ENCODE measurements at regions not wholly inside any gene's neighbourhood (a gene's known extent, or its start where the extent isn't known, plus 50 kb on each side); places are given as distances from the start of the nearest gene placed in this dataset.

DNA sequence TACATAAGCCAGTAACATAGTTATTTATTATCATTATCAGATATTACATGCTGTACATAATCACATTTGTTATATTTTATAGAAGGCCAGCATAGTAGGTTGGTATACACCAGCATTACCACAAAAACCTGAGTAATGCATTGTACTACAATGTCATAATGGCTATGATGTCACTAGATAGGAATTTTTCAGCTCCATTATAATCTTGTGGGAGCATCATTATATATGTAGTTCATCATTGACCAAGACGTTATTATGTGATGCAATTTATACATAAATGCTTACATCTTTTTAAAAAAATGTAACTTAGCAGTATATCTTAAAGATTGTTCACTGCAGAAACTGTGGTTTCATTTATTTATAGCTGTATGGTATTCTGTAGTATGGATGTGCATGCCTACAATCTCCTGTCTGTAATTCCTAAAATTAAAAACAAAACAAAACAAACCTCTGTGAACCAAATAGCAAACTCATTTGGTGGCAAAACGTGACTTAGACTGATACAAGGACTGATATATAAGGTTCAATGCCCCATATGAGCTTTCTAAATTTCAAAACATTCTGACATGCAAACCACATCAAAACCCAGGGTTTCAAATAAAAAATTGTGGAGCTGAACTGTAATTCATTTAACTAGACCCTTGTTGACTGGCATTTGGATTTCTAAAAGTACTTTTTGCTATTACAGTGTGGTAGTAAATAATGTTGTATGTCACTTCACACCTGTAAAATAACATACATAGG, 250.9 kb downstream of the DLEU7 start:
- H3K27ac Mint-ChIP-seq: no peak overlapping the region
- ATAC-seq: no peak
- no peaks in the 10 kb centered on the region for H3K36me3 Mint-ChIP-seq
- no peak for DNase-seq (ENCODE audit: low spot score in 2 of 2)
- no peaks in the 10 kb centered on the region for H3K9me3 Mint-ChIP-seq

DNA sequence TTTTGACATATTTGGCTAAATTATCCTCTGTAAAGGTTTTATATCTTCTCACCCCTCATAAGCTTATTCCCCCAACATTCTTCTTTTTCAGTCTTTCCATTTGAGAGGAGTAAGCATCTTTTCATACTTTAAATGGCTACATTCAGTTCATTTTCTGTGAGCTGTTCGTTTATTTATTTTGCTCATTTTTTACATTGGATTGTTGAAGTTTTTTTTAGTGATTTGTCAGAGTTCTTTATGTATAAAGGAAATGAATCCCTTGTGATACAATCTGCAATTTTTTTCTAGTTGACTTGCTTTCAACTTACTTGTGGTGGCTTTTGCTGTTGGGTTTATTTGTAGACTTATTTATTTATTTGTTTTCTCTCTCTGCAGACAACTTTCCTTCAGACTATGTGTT, 250.3 kb downstream of the DLEU7 start:
- Mint-ChIP-seq H3K9me3 (no peaks in the 10 kb centered on the region), H3K36me3 (no peaks in the 10 kb centered on the region), H3K27ac (no peak overlapping the region)
- DNase-seq (ENCODE audit: low spot score in 2 of 2) (no peak), ATAC-seq (no peak)

DNA sequence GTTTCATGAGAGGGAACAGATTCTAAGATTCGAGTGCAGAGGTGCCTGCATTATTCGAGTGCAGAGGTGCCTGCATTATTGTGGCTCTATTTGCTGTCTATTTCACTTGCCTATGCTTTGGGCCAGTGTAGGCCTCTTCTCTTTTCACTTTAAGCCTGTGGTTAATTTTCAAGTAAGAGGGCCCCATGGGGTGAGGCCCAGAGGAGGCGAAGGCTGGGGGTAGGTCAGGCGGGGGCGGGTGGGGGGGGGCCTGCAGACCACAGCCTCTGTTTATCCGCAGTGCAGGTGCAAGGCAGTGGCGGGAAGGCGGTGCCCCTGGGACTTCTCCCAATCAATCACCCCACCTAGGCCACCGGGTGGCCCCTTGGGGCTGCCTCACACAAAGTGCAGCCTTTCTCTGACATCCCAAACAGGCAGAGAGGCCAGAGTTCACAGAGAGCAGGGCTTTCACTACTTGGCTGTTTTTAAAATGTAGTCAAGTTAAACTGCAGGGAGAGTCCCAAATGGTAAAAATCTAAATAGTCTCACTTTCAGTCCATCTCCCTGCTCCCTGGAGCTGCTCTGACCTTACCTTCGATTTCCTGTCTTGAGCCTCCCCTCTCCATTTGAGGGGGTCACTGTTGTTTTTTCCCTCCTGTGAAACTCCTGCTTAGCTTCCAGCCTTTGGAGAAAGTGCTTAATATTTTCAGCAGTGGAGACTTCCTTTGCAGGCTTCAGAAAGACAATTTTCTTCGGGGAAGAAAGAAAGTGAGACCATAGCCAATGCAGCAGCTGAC, 249.0 kb downstream of the DLEU7 start:
- ATAC-seq (peak; percentile 83 to 87), DNase-seq (ENCODE audit: low spot score in 2 of 2) (peak in 1 of 2 donors; percentile 21)
- Mint-ChIP-seq H3K9me3 (no peaks in the 10 kb centered on the region), H3K36me3 (no peaks in the 10 kb centered on the region), H3K27ac (no peak overlapping the region)

DNA sequence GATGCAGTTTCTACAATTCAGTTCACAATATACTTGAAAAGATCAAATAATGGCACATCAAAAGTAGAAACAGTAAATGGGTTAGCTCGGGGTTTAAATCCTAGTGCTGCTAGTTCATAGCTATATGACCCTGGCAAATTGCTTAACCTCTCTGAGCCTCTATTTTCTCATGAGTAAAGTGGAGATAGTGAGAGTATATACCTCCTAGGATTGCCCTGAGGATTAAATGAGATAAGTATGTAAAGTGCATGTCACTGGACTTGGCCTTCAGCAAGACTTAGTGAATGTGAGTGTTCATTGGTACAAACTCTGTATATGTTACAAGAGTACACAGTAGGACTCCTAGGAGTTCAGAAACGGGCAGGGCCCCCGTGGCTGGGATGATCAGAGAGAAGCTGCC, 248.3 kb downstream of the DLEU7 start:
- Mint-ChIP-seq H3K36me3 (no peaks in the 10 kb centered on the region), H3K27ac (no peak overlapping the region), H3K9me3 (no peaks in the 10 kb centered on the region)
- no peak for DNase-seq (ENCODE audit: low spot score in 2 of 2)
- no peak for ATAC-seq

DNA sequence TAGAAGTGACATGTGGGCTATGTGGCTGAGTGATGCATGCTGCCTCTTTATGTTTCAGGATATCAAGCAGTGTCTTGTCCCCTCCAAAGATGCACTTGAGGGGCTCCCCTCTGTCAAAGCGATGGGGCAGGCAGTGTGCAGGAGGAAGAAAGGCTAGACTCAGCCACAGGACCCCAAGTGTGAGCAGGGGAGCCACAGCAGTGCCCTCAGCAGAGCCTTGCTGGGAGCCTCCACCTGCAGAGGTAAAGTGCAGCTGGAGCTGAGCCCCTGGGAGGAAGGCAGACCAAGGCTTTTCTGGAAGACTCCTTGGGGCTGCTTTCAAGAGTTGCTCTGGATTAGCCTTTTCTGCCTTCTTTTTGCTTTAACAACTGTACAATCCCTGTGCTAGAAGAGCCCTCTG, 247.3 kb downstream of the DLEU7 start:
- no peak overlapping the region for H3K27ac Mint-ChIP-seq
- no peaks in the 10 kb centered on the region for H3K36me3 Mint-ChIP-seq
- no peak for ATAC-seq
- no peaks in the 10 kb centered on the region for H3K9me3 Mint-ChIP-seq
- DNase-seq (ENCODE audit: low spot score in 2 of 2): no peak

DNA sequence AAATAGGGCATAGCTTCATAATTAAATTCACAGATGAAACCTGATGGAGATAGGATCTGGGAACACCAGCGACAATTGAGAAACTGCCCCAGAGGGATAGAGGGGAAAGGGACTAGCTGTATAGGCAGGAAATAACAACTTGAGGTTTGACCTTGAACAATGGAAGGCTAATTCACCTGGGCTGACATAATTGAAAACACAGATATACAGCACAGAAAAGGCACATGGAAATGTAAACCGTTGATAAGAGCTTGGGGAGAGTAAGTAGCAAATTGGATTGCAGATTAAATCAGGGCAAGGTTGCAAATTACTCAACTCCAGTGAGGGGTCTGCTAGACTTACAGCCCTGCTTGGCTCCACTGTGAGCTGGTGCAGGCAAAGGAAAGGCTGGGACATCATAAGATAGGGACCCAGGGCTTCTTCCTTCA, 246.7 kb downstream of the DLEU7 start:
- Mint-ChIP-seq H3K36me3 (no peaks in the 10 kb centered on the region), H3K9me3 (no peaks in the 10 kb centered on the region), H3K27ac (no peak overlapping the region)
- no peak for ATAC-seq
- DNase-seq (ENCODE audit: low spot score in 2 of 2): no peak

DNA sequence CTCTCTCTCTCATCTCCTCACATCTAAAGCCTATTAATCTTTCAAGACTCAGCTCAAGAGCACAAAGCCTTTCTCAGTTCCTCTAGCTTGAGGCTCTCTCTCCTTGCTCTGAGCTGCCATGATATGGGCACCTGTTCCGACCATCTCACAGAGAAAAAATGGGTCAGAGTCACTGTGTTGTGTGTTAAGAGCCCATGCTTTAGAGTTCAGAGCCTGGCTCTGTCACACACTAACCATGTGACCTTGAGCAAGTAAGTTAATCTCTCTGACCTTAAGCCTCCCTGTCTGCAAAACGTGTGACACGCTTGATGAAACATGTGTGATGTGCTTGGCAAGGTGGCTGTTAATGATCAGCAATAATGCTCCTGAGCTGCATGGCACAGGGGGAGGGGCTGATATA, 245.2 kb downstream of the DLEU7 start:
- Mint-ChIP-seq H3K36me3 (no peaks in the 10 kb centered on the region), H3K27ac (peak overlapping the region in 1 of 2 donors; percentile 2)

DNA sequence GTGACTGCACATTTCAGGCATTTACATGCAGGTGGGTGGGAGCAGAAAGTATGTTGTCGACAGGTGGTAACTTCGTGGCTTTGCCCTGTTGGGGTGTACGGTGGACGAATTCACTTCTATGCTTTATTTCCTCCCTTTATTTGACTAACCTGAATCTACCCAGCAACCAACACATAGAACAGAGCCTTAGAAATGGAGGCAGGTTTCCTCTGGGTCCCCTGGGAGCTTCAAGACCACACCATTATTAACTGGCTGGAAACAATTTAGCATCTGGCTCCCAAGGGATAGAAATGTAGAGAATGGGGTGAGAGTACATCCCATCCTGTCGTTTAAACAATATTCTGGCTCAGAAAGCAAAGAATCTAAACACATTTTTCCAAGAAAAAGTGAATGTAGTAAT, 244.4 kb downstream of the DLEU7 start:
- ATAC-seq (no peak), DNase-seq (ENCODE audit: low spot score in 2 of 2) (no peak)
- Mint-ChIP-seq H3K27ac (no peak overlapping the region), H3K36me3 (no peaks in the 10 kb centered on the region), H3K9me3 (no peaks in the 10 kb centered on the region)

More for the DNA sequence above, 245.2 kb downstream of the DLEU7 start:
- no peaks in the 10 kb centered on the region for H3K9me3 Mint-ChIP-seq
- DNase-seq (ENCODE audit: low spot score in 2 of 2) (no peak), ATAC-seq (no peak)

DNA sequence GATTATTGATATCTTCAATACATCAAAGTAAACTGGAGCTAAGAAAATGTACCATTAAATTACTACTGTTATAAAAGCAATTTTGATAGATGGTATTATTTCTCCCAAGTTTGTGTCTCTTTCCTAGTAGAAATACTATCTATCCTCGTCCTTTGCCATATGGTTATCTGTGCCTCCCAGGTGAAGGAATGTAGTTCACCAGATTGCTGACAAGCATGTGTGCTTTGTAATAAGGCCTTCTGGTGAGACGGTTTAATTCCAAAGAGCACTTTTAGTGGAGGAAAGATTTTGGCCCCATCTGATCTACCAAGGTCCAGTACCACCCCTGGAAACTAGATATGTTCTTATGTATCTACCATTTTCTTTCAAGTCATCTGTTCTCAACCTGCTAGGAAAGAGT, 243.6 kb downstream of the DLEU7 start:
- Mint-ChIP-seq H3K36me3 (no peaks in the 10 kb centered on the region), H3K9me3 (no peaks in the 10 kb centered on the region), H3K27ac (no peak overlapping the region)
- DNase-seq (ENCODE audit: low spot score in 2 of 2) (no peak), ATAC-seq (no peak)

DNA sequence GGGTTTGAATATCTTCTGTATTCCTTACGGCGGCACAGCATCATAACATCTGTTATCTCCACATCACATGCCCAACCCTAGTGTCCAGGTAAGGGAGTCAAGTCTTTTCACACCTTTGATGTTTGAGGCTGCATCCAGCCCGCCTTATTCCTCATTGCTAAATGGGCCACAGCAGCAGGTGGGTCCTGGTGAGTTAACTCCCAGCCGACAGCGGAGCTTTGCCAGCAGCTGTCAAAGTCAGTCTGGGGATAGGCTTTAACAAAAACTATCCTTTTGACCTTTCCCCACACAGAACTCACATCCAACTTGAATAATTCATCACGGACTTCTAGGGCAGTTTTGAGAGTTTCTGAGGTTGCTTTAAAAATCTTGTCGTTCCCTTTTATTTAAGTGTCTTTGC, 235.1 kb downstream of the DLEU7 start:
- ATAC-seq (no peak), DNase-seq (ENCODE audit: low spot score in 2 of 2) (no peak)
- H3K9me3 Mint-ChIP-seq: no peaks in the 10 kb centered on the region
- no peaks in the 10 kb centered on the region for H3K36me3 Mint-ChIP-seq
- no peak overlapping the region for H3K27ac Mint-ChIP-seq

DNA sequence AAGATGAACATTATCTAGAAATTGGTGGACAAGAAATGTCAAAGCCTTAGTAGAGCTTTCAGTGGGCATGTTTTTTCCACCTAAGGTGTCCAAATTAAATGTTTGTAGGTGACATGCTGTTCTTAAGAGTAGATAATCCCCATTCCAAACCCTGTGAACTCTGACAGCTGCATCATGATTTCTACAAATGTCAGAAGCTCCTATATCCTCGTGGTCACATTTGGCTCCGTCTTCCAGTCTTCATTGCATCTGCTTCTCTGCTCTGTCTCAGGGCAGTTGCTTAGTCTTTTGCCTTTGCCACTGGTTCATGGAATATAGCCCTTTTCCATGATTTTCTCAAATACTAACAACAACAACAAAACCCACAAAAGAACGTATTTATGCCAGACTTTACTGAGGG, 234.5 kb downstream of the DLEU7 start:
- Mint-ChIP-seq H3K36me3 (no peaks in the 10 kb centered on the region), H3K27ac (no peak overlapping the region), H3K9me3 (no peaks in the 10 kb centered on the region)
- DNase-seq (ENCODE audit: low spot score in 2 of 2) (no peak), ATAC-seq (no peak)

DNA sequence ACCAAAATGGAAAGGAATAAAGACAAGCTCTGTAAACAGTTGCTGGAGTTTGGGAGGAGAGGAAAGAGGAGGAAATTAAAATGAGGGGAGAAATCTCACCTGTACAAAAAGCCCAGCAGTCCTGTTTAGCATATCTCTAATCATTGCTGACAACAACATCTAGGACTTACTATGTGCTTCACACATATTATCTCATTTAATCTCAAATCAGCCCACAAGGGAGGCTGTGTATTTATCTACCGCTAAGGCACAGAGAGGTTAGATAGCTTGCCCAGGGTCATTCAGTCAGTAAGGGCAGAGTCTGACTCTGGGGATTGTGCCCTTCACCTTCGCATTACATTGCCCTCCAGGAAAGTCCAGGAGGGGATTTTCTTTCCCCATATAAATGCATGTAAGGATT, 233.3 kb downstream of the DLEU7 start:
- H3K27ac Mint-ChIP-seq: no peak overlapping the region
- ATAC-seq: no peak

DNA sequence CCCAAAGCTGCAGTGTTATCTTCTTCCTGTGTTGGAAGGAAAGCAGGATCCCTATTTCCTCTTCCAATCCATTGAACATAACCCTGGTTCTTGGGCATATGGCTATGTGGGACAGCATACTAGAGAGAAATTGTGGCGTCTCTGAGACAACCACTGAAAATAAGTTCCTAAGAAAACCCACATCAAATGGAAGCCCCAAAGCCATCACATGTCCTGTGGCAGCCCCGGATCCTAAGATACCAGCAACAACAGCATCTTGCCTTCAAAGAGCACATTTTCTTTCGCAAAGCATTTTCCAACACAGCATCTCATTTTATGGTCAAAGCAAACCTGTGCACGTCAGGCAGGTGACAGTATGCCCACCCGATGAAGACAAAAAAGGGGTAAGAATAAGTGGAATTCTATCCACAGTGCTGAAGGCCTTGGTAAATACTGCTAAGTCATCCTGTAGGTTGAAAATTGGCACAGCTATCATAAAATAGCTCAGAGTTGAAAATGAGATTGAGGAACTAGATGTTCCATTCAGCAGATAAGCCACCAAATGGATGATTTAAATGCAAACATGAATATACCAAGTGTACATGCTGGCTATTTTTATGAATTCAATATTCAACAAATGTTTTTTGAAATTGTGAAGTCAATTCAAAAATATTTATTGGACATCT, 232.2 kb downstream of the DLEU7 start:
- Mint-ChIP-seq H3K9me3 (no peaks in the 10 kb centered on the region), H3K36me3 (no peaks in the 10 kb centered on the region), H3K27ac (no peak overlapping the region)
- ATAC-seq (peak in 1 of 2 donors; percentile 7), DNase-seq (ENCODE audit: low spot score in 2 of 2) (no peak)

More for the DNA sequence above, 233.3 kb downstream of the DLEU7 start:
- DNase-seq (ENCODE audit: low spot score in 2 of 2): no peak
- Mint-ChIP-seq H3K9me3 (no peaks in the 10 kb centered on the region), H3K36me3 (no peaks in the 10 kb centered on the region)

DNA sequence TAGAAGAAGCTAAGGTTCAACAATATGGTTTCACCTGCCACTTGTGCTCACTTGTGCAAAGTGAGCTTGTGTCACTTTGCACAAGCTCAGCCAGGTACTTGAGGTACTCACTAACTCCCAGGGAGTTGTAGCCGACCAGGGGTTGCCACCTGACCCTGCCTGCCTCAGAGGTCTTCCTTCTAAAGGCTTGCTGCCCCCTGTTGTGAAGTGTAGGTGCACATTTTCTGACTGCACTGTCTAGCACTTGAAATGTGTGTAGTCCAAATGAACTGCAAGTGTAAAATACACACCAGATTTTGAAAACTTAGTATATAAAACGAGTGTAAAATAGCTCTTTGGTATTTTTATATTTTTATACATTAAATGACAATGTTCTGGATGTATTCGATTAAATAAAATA, 230.8 kb downstream of the DLEU7 start:
- DNase-seq (ENCODE audit: low spot score in 2 of 2): no peak
- no peaks in the 10 kb centered on the region for H3K9me3 Mint-ChIP-seq
- H3K27ac Mint-ChIP-seq: no peak overlapping the region
- ATAC-seq: no peak
- no peaks in the 10 kb centered on the region for H3K36me3 Mint-ChIP-seq

DNA sequence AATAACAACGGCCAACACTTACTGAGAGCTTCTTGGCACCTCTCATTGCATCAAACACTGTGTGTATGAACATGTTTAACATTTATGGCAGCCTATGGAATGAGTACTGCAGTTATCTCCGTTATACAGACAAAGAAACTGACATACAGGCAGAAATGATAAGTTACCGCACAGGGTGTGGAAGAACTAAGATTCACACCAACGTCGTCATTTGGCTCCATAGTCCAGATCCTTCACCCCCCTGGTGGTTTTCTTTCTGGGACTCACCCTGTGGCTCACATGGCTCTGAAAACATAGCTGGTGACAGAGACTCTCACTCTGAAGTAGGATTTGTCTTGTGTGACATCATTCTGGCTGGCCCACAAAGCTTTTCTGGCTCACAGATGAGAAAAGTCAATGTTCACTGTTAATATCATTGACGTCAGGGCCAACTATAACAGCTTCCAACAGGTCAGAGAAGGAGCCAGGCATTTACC, 230.1 kb downstream of the DLEU7 start:
- no peak for ATAC-seq
- Mint-ChIP-seq H3K9me3 (no peaks in the 10 kb centered on the region), H3K27ac (no peak overlapping the region), H3K36me3 (no peaks in the 10 kb centered on the region)
- no peak for DNase-seq (ENCODE audit: low spot score in 2 of 2)

DNA sequence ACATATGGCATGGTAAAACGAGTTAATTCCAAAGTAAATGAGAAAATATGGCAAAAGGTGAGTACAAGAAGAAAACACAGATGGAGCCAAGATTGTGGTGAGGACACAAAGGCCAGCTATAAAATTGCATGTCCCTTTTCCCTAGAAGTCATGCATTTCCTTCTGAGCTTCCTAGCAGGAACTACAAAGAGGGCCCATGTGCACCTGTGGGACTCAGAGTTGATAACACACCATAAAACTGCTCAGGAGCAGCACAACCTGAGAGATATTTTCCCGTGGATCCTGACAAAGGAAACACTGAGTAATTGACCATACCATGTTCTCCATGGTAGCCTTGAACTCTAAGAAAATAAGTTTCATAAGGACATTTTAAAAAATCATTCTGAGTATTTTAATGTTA, 228.3 kb downstream of the DLEU7 start:
- no peaks in the 10 kb centered on the region for H3K36me3 Mint-ChIP-seq

DNA sequence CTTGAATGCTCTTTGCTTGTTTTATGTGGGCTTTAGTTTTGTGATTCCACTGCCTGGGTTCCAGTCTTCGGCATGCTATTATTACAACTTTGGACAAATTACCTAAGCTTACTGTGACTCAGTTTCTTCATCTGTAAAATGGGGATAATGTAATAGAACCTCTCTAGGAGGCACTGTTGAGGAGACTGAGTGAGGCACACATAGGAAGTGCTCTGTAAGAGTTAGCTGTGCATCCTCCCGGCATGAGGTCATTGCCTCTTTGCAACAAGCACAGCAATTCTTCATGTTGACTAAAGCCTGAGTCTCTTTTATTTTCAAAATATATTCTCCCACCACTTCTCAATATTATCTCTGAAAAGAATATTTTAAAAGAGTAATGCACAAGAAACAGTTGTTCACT, 227.4 kb downstream of the DLEU7 start:
- H3K9me3 Mint-ChIP-seq: no peaks in the 10 kb centered on the region
- no peaks in the 10 kb centered on the region for H3K36me3 Mint-ChIP-seq
- DNase-seq (ENCODE audit: low spot score in 2 of 2) (no peak), ATAC-seq (no peak)
- H3K27ac Mint-ChIP-seq: no peak overlapping the region

More for the DNA sequence above, 228.3 kb downstream of the DLEU7 start:
- ATAC-seq (no peak), DNase-seq (ENCODE audit: low spot score in 2 of 2) (no peak)
- Mint-ChIP-seq H3K27ac (no peak overlapping the region), H3K9me3 (no peaks in the 10 kb centered on the region)
